ENCODE measurements at regions not wholly inside any gene's neighbourhood (a gene's known extent, or its start where the extent isn't known, plus 50 kb on each side); places are given as distances from the start of the nearest gene placed in this dataset.
"Not testable (repeated sequence)": the region's sequence is repeated elsewhere in the genome, so short reads cannot be mapped to it uniquely, and the experiment has no call there.

DNA sequence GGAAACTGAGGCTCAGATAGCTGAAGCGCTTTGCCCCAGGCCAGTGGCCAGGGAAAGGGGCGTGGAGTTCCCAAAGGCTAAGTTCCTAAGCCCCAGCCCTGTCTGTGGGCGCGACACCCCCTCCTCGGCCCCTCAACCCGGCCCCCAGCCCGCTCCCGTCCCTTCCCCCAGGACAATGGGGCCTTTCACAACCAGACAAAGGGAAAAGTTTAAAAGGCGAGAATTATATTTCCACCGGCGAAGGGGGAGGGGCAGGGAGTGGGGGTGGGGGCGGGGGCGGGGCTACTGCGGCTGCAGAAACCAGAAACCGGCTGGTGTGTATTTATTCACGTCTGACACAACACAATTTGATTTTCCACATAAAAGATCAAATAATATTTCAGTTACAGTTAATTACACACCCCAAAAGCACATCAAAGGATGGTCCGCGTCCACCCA lies 192.1 kb downstream of the MN1 start:
- no peak for TF ChIP-seq CTCF (conservative IDR thresholded peaks at IDR 0.05; ENCODE audit: low read depth, low read length)
- H3K4me3 ChIP-seq (ENCODE audit: low read length) = no peak overlapping the region
- DNase-seq (ENCODE audit: low read depth) = no peak

DNA sequence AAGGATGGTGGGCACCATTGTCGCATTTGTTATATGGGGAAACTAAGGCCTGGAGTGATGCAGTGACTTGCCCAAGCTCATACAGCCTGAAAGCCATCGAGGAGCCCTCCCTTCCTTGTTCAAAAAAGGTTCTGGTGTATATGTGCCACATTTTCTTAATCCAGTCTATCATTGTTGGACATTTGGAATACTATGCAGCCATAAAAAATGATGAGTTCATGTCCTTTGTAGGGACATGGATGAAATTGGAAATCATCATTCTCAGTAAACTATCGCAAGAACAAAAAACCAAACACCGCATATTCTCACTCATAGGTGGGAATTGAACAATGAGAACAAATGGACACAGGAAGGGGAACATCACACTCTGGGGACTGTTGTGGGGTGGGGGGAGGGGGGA lies 191.4 kb downstream of the MN1 start:
- H3K4me3 ChIP-seq (ENCODE audit: low read length); DNase-seq (ENCODE audit: low read depth): not testable (repeated sequence)

DNA sequence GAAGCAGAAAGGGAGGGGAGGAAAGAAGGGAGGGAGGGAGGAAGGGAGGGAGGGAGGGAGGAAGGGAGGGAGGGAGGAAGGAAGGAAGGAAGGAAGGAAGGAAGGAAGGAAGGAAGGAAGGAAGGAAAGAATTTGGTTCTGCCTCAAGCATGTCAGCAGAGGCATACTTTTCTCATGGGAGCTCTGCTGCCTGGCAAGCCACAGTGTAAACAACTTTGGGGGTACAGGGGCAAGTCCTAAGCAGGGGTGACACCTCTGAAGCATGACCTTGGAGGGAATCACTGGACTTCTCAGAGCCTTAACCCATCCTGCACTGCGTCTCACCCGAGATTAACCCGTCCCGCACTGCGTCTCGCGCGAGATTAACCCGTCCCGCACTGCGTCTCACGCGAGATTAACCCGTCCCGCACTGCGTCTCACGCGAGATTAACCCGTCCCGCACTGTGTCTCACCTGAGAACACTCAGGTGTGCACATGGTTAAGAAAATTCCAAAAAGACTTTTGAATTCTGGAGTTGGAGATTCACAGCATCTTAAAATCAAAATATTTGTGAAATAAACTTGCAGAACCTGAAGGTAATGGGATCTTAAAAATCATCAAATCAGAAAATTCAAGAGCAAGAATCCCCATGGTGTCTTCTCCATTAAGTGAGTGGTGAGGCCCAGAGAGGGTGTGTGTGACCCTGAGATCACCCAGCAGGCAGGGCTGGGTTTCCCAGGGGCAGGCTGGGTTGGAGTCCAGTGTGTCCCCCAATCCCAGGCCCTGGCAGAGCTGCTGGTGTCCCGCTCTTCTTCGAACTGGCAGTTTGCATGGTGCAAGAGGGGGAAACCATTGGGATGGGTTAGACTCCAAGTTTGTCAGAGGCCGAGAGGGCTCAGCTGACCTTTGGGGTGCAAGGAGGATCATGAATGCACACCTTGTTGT lies 190.4 kb downstream of the MN1 start:
- no peak overlapping the region for H3K4me3 ChIP-seq (ENCODE audit: low read length)
- DNase-seq (ENCODE audit: low read depth) = no peak
- TF ChIP-seq CTCF (conservative IDR thresholded peaks at IDR 0.05; ENCODE audit: low read depth, low read length) = no peak

DNA sequence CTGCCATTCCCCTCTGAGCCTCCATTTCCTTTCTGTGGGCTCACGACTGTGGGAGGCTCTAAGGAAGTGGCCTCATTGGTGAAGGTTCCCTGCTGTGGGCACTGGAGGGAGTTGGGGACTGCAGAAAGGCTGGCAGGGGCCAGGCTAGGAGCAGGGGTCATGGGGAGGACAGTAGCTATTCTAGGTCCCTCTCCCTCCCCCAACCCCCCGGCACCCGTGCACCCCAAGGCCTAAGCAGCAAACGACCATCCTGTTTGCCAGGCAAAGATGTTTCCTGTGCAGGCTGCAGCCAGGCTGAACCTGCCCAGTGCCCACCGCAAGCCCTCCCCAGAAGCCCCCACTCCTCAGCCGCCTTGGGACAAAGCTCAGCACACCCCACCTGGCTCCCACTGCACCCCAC lies 189.4 kb downstream of the MN1 start:
- TF ChIP-seq CTCF (conservative IDR thresholded peaks at IDR 0.05; ENCODE audit: low read depth, low read length) = no peak
- no peak for DNase-seq (ENCODE audit: low read depth)
- no peak overlapping the region for H3K4me3 ChIP-seq (ENCODE audit: low read length)

- no peak overlapping the region for H3K4me3 ChIP-seq (ENCODE audit: low read length)
- no peak for TF ChIP-seq CTCF (conservative IDR thresholded peaks at IDR 0.05; ENCODE audit: low read depth, low read length)
- DNase-seq (ENCODE audit: low read depth) = no peak
These were observed 188.2 kb downstream of the MN1 start for GRCh38 chr22:27613099-27614005.

GRCh38 chr22:27614006-27614649 lies 187.4 kb downstream of the MN1 start:
- DNase-seq (ENCODE audit: low read depth) = no peak
- peak overlapping the region; percentile 27 for H3K4me3 ChIP-seq (ENCODE audit: low read length)
- no peak for TF ChIP-seq CTCF (conservative IDR thresholded peaks at IDR 0.05; ENCODE audit: low read depth, low read length)

GRCh38 chr22:27614650-27615007 lies 186.9 kb downstream of the MN1 start:
- peak overlapping the region; percentile 27 for H3K4me3 ChIP-seq (ENCODE audit: low read length)
- TF ChIP-seq CTCF (conservative IDR thresholded peaks at IDR 0.05; ENCODE audit: low read depth, low read length) = no peak
- DNase-seq (ENCODE audit: low read depth) = no peak
